Fibroblast of lung (primary cell): ENCODE measurements at regions not wholly inside any gene's neighbourhood (a gene's known extent, or its start where the extent isn't known, plus 50 kb on each side); places are given as distances from the start of the nearest gene placed in this dataset.
A peak's percentile ranks its signal among the peaks of the same experiment; 100 is the strongest.

Source experiments
- CTCF ChIP-seq, 2 donors: IDR thresholded peaks in 1 of 2; conservative IDR thresholded peaks in 1 of 2; 1 replicate in 1 of 2; 2 replicates in 1 of 2; pipeline ENCODE4 v1.5.1; 2011 to 2012; ENCODE audit warnings: low read length in 2 of 2, control low read depth in 1 of 2, inconsistent platforms in 1 of 2, low read depth in 1 of 2, mild to moderate bottlenecking in 1 of 2
- EZH2 ChIP-seq: IDR thresholded peaks from 2 replicates; pipeline ENCODE4 v1.5.1; 2012; ENCODE audit warnings: low read length, control low read depth, mild to moderate bottlenecking; ENCODE audit errors: missing control alignments

- TF ChIP-seq CTCF (conservative IDR thresholded peaks at IDR 0.05 in 1 of 2, IDR thresholded peaks at IDR 0.05 in 1 of 2; ENCODE audit: low read depth in 1 of 2, low read length in 2 of 2), result peak; percentile 31 to 45
- TF ChIP-seq EZH2, result no peak
Observed at GRCh38 chr3:152026033-152026556, 152.7 kb downstream of the SUCNR1 start.
